ENCODE measurements at regions not wholly inside any gene's neighbourhood (a gene's known extent, or its start where the extent isn't known, plus 50 kb on each side); places are given as distances from the start of the nearest gene placed in this dataset.

GRCh38 chr20:24357931-24358330, 111.5 kb upstream of the SYNDIG1 start:
- Histone ChIP-seq H3K79me1 (ENCODE audit: low read length) (no peaks in the 10 kb centered on the region), H4K91ac (ENCODE audit: low read depth, low read length) (no peak overlapping the region), H3K9me3 (ENCODE audit: insufficient read depth, low read depth, low read length) (peaks cover 5% of the 10 kb centered on the region), H3K36me3 (ENCODE audit: control insufficient read depth in 1 of 2, insufficient read depth in 2 of 2, low read length in 2 of 2) (no peaks in the 10 kb centered on the region), H4K12ac (ENCODE audit: low read depth, low read length) (no peak overlapping the region), H3K23ac (ENCODE audit: low read length) (no peak overlapping the region), H2AFZ (ENCODE audit: insufficient read depth, low read length, poor library complexity) (no peak overlapping the region), H3K4ac (ENCODE audit: low read depth, low read length) (no peak overlapping the region), H3K4me2 (ENCODE audit: low read length) (no peak overlapping the region), H2AK5ac (ENCODE audit: low read length) (no peak overlapping the region), H2BK120ac (ENCODE audit: insufficient read depth, low read length, poor library complexity) (no peak overlapping the region), H3K14ac (ENCODE audit: low read length) (no peak overlapping the region), H3K18ac (ENCODE audit: low read length) (no peak overlapping the region), H3K4me3 (ENCODE audit: low read depth, low read length) (no peak overlapping the region), H2BK12ac (ENCODE audit: low read length) (no peak overlapping the region), H3K4me1 (ENCODE audit: control insufficient read depth in 1 of 2, insufficient read depth in 2 of 2, low read length in 2 of 2) (no peaks in the 10 kb centered on the region), H3K27me3 (ENCODE audit: insufficient read depth, low read length) (no peaks in the 10 kb centered on the region), H2BK5ac (ENCODE audit: low read depth, low read length, poor library complexity) (no peak overlapping the region), H4K8ac (ENCODE audit: low read depth, low read length) (no peak overlapping the region), H3K79me2 (ENCODE audit: control insufficient read depth, insufficient read depth, low read length, poor library complexity) (no peaks in the 10 kb centered on the region), H3K27ac (ENCODE audit: low read depth, low read length) (no peak overlapping the region), H3K9ac (ENCODE audit: low read length) (no peak overlapping the region)
- DNase-seq, result no peak
- WGBS (ENCODE audit: extremely low coverage, insufficient coverage, insufficient read length), result no CpG with 5 or more reads among the region's 3 CpGs

- Histone ChIP-seq H3K9me3 (ENCODE audit: insufficient read depth, low read depth, low read length) (peaks cover 2% of the 10 kb centered on the region), H2AFZ (ENCODE audit: insufficient read depth, low read length, poor library complexity) (no peak overlapping the region), H2AK5ac (ENCODE audit: low read length) (no peak overlapping the region), H3K23ac (ENCODE audit: low read length) (no peak overlapping the region), H3K4ac (ENCODE audit: low read depth, low read length) (no peak overlapping the region), H3K4me2 (ENCODE audit: low read length) (no peak overlapping the region), H3K4me1 (ENCODE audit: control insufficient read depth in 1 of 2, insufficient read depth in 2 of 2, low read length in 2 of 2) (no peaks in the 10 kb centered on the region), H3K27ac (ENCODE audit: low read depth, low read length) (no peak overlapping the region), H3K36me3 (ENCODE audit: control insufficient read depth in 1 of 2, insufficient read depth in 2 of 2, low read length in 2 of 2) (no peaks in the 10 kb centered on the region), H3K79me2 (ENCODE audit: control insufficient read depth, insufficient read depth, low read length, poor library complexity) (no peaks in the 10 kb centered on the region), H4K91ac (ENCODE audit: low read depth, low read length) (no peak overlapping the region), H2BK120ac (ENCODE audit: insufficient read depth, low read length, poor library complexity) (no peak overlapping the region), H4K12ac (ENCODE audit: low read depth, low read length) (no peak overlapping the region), H3K4me3 (ENCODE audit: low read depth, low read length) (no peak overlapping the region), H3K14ac (ENCODE audit: low read length) (no peak overlapping the region), H3K79me1 (ENCODE audit: low read length) (no peaks in the 10 kb centered on the region), H3K18ac (ENCODE audit: low read length) (no peak overlapping the region), H4K8ac (ENCODE audit: low read depth, low read length) (no peak overlapping the region), H2BK5ac (ENCODE audit: low read depth, low read length, poor library complexity) (no peak overlapping the region), H3K27me3 (ENCODE audit: insufficient read depth, low read length) (no peaks in the 10 kb centered on the region), H3K9ac (ENCODE audit: low read length) (peak overlapping the region; percentile 56), H2BK12ac (ENCODE audit: low read length) (no peak overlapping the region)
- DNase-seq, result no peak
- no CpG with 5 or more reads among the region's 3 CpGs for WGBS (ENCODE audit: extremely low coverage, insufficient coverage, insufficient read length)
Measured at GRCh38 chr20:24357177-24357576, 112.3 kb upstream of the SYNDIG1 start.

- no peaks in the 10 kb centered on the region for H3K79me2 ChIP-seq (ENCODE audit: control insufficient read depth, insufficient read depth, low read length, poor library complexity)
- H4K91ac ChIP-seq (ENCODE audit: low read depth, low read length), result no peak overlapping the region
- no peaks in the 10 kb centered on the region for H3K27me3 ChIP-seq (ENCODE audit: insufficient read depth, low read length)
- H2BK12ac ChIP-seq (ENCODE audit: low read length), result no peak overlapping the region
- no peak overlapping the region for H3K9ac ChIP-seq (ENCODE audit: low read length)
- no peaks in the 10 kb centered on the region for H3K36me3 ChIP-seq (ENCODE audit: control insufficient read depth in 1 of 2, insufficient read depth in 2 of 2, low read length in 2 of 2)
- no CpG with 5 or more reads among the region's 4 CpGs for WGBS (ENCODE audit: extremely low coverage, insufficient coverage, insufficient read length)
- no peaks in the 10 kb centered on the region for H3K4me1 ChIP-seq (ENCODE audit: control insufficient read depth in 1 of 2, insufficient read depth in 2 of 2, low read length in 2 of 2)
- DNase-seq, result no peak
- no peak overlapping the region for H4K12ac ChIP-seq (ENCODE audit: low read depth, low read length)
- H2AK5ac ChIP-seq (ENCODE audit: low read length), result no peak overlapping the region
- no peak overlapping the region for H3K23ac ChIP-seq (ENCODE audit: low read length)
- no peak overlapping the region for H3K14ac ChIP-seq (ENCODE audit: low read length)
- no peak overlapping the region for H2AFZ ChIP-seq (ENCODE audit: insufficient read depth, low read length, poor library complexity)
- no peaks in the 10 kb centered on the region for H3K79me1 ChIP-seq (ENCODE audit: low read length)
- peaks cover 1% of the 10 kb centered on the region for H3K9me3 ChIP-seq (ENCODE audit: insufficient read depth, low read depth, low read length)
- H2BK120ac ChIP-seq (ENCODE audit: insufficient read depth, low read length, poor library complexity), result no peak overlapping the region
- no peak overlapping the region for H4K8ac ChIP-seq (ENCODE audit: low read depth, low read length)
- H3K4me3 ChIP-seq (ENCODE audit: low read depth, low read length), result no peak overlapping the region
- H3K18ac ChIP-seq (ENCODE audit: low read length), result no peak overlapping the region
- no peak overlapping the region for H3K27ac ChIP-seq (ENCODE audit: low read depth, low read length)
- H3K4ac ChIP-seq (ENCODE audit: low read depth, low read length), result no peak overlapping the region
- H3K4me2 ChIP-seq (ENCODE audit: low read length), result no peak overlapping the region
- no peak overlapping the region for H2BK5ac ChIP-seq (ENCODE audit: low read depth, low read length, poor library complexity)
Measured at GRCh38 chr20:24353135-24353690, 116.2 kb upstream of the SYNDIG1 start.

GRCh38 chr20:24350923-24351368, 118.5 kb upstream of the SYNDIG1 start:
- Histone ChIP-seq H4K12ac (ENCODE audit: low read depth, low read length) (no peak overlapping the region), H3K79me2 (ENCODE audit: control insufficient read depth, insufficient read depth, low read length, poor library complexity) (no peaks in the 10 kb centered on the region), H4K91ac (ENCODE audit: low read depth, low read length) (no peak overlapping the region), H3K9me3 (ENCODE audit: insufficient read depth, low read depth, low read length) (no peaks in the 10 kb centered on the region), H3K4me1 (ENCODE audit: control insufficient read depth in 1 of 2, insufficient read depth in 2 of 2, low read length in 2 of 2) (no peaks in the 10 kb centered on the region), H3K18ac (ENCODE audit: low read length) (no peak overlapping the region), H2AFZ (ENCODE audit: insufficient read depth, low read length, poor library complexity) (no peak overlapping the region), H3K14ac (ENCODE audit: low read length) (no peak overlapping the region), H3K27me3 (ENCODE audit: insufficient read depth, low read length) (no peaks in the 10 kb centered on the region), H3K79me1 (ENCODE audit: low read length) (no peaks in the 10 kb centered on the region), H3K4me3 (ENCODE audit: low read depth, low read length) (no peak overlapping the region), H3K23ac (ENCODE audit: low read length) (no peak overlapping the region), H3K4ac (ENCODE audit: low read depth, low read length) (no peak overlapping the region), H2AK5ac (ENCODE audit: low read length) (no peak overlapping the region), H2BK120ac (ENCODE audit: insufficient read depth, low read length, poor library complexity) (no peak overlapping the region), H3K9ac (ENCODE audit: low read length) (no peak overlapping the region), H3K36me3 (ENCODE audit: control insufficient read depth in 1 of 2, insufficient read depth in 2 of 2, low read length in 2 of 2) (no peaks in the 10 kb centered on the region), H3K4me2 (ENCODE audit: low read length) (no peak overlapping the region), H2BK12ac (ENCODE audit: low read length) (no peak overlapping the region), H3K27ac (ENCODE audit: low read depth, low read length) (no peak overlapping the region), H4K8ac (ENCODE audit: low read depth, low read length) (no peak overlapping the region), H2BK5ac (ENCODE audit: low read depth, low read length, poor library complexity) (no peak overlapping the region)
- peak; percentile 24 to 30 for DNase-seq
- no CpG with 5 or more reads among the region's 7 CpGs for WGBS (ENCODE audit: extremely low coverage, insufficient coverage, insufficient read length)

Data from trophoblast cell (in vitro differentiated cells and primary cell).